Hematopoietic multipotent progenitor cell treated with erythropoietin and hydrocortisone succinate and interleukin-3 and kit ligand, for 4 days (in vitro differentiated cells): ENCODE measurements at regions not wholly inside any gene's neighbourhood (a gene's known extent, or its start where the extent isn't known, plus 50 kb on each side); places are given as distances from the start of the nearest gene placed in this dataset.
"Not testable (repeated sequence)": the region's sequence is repeated elsewhere in the genome, so short reads cannot be mapped to it uniquely, and the experiment has no call there.

ENCODE experiments used
- DNase-seq: peaks from one replicate; pipeline ENCODE4 v3.0.0-alpha.2; 2015

DNA sequence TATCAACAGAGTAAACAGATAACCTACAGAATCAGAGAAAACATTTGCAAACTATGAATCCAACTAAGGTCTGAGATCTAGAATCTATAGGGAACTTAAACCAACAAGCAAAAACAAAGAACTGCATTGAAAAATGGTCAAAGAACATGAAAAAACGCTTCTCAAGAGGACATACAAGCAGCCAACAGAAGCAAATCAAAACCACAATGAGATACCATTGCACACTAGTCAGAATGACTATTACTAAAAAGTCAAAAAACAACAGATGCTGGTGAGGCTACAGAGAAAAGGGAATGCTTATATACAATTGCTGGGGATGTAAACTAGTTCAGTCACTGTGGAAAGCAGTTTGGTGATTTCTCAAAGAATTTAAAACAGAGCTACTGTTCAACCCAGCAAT, 255.7 kb downstream of the TMEM47 start:
- no peak for DNase-seq

DNA sequence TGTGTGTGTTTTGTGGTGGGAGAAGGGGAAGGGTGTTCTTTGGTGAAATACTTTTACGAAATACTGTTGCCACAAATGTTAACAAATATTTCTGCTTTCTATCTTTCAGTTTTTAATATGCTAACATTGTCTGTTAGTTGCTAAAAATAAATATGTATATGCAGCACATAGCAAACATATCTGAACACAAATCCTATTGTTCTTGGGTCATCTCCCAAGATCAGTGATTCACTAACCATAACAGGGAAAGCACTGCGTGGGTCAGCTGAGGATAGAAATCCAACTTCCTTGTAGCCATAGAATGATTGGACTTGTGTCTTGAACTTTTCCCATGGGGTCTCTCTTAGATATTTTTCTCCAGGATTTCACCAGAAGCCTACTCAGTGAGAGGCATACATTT, 250.3 kb upstream of the FAM47A start:
- DNase-seq, result no peak

DNA sequence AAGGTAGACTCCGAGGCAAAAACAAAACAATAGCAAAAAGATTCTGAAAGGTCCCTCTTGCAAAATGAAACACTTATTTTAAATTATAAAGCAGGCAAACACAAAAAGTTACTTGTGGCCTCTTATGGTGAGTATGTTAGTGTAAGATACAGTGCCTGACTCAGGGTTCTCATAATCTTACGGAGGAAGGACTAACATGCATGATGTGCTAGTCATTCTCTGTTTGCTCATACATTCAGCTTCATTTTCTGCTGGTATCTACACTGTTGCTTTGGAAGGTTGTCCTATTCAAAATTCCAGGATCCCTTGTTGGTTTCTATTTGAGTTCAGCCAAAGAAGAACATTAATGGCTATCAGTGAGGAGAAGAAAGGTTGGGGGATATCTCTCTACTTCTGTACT, 249.1 kb upstream of the FAM47A start:
- DNase-seq, result no peak

- DNase-seq, result no peak
These were observed 247.8 kb upstream of the FAM47A start for GRCh38 chrX:34379891-34380290.

GRCh38 chrX:34377645-34378044, 245.5 kb upstream of the FAM47A start:
- no peak for DNase-seq

GRCh38 chrX:34371754-34372153, 239.6 kb upstream of the FAM47A start:
- DNase-seq, result no peak

DNA sequence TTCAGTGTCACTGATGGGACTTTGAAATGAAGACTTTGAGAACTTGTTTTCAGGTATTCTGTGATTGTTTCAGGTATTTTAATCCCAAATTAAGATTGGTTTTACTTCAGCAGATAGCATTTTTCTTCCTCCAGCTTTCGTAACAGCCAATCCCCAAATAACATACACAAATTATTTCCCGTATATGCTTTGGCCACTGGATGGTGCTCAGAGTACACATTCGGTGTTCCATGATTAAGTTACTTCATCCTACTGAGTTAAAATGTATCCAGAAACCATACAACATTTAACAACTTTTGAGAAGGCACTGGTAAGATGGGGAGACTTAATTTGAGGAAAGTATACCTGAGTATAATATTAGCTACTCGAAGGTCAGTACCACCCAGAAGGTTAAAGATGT, 233.4 kb upstream of the FAM47A start:
- DNase-seq, result peak; percentile 0

GRCh38 chrX:34350561-34351335, 218.6 kb upstream of the FAM47A start:
- no peak for DNase-seq

- no peak for DNase-seq
These were observed 210.9 kb upstream of the FAM47A start for GRCh38 chrX:34343001-34343400.

- no peak for DNase-seq
These were observed 209.7 kb upstream of the FAM47A start for GRCh38 chrX:34341814-34342213.

GRCh38 chrX:34341258-34341657, 209.1 kb upstream of the FAM47A start:
- no peak for DNase-seq

DNA sequence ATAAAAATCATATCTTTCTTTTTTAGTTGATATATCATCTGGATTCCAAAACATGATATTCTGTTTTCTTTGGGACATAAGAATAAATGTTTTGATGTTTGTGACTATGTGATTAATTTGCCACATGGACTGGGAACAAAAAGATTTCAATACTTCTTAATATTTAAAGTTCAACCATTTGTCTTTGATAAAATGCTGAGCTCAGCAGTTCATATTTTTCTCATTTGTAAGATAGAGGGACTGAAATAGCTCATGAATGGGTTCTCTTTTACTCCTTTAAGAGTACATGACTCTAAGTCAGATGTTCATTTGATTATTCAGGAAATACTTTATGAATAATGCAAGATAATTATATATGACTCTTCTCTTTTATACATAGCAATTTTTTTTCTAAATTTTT, 205.9 kb upstream of the FAM47A start:
- DNase-seq, result no peak

DNA sequence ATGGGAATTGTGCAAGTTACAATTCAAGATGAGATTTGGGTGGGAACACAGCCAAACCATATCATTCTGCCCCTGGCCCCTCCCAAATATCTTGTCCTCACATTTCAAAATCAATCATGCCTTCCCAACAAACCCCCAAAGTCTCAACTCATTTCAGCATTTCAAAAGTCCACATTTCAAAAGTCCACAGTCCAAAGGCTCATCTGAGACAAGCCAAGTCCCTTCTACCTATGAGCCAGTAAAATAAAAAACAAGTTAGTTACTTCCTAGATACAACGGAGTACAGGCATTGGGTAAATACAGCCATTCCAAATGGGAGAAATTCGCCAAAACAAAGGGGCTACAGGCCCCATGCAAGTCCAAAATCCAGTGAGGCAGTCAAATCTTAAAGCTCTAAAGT, 203.3 kb upstream of the FAM47A start:
- not testable (repeated sequence) for DNase-seq

- DNase-seq, result peak; percentile 0
These were observed 200.2 kb upstream of the FAM47A start for GRCh38 chrX:34332334-34332733.

DNA sequence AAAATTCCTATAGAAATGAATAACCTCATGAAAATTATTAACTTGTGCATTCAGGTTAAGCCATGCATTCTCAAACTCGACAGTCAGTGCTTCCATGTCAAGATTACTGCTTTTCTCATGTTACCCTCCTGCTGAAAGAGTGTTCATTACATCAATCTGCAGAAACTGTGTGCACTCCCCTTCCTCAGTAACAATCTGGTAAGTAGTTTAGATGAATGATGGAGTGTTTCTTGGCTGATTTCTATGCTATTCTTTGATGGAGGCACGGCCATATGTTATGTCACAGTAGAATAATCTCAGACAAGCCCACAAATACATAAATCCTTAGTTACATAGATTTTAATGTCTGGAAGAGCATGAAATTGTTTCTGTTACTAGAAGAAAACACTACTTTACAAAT, 193.3 kb upstream of the FAM47A start:
- DNase-seq, result no peak

DNA sequence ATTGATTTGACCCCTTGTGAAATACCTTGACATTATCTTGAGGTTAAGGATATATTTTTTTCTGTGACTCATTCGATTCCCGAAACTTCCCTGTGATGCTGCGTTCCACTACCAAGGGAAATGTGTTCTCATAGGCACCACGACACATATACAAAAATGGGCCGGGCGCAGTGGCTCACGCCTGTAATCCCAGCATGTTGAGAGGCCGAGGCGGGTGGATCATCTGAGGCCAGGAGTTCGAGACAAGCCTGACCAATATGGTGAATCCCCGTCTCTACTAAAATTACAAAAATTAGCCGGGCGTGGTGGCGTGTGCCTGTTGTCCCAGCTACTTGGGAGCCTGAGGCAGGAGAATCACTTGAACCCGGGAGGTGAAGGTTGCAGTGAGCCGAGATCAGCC, 188.3 kb upstream of the FAM47A start:
- not testable (repeated sequence) for DNase-seq

GRCh38 chrX:34300871-34301270, 168.8 kb upstream of the FAM47A start:
- DNase-seq, result peak; percentile 57

DNA sequence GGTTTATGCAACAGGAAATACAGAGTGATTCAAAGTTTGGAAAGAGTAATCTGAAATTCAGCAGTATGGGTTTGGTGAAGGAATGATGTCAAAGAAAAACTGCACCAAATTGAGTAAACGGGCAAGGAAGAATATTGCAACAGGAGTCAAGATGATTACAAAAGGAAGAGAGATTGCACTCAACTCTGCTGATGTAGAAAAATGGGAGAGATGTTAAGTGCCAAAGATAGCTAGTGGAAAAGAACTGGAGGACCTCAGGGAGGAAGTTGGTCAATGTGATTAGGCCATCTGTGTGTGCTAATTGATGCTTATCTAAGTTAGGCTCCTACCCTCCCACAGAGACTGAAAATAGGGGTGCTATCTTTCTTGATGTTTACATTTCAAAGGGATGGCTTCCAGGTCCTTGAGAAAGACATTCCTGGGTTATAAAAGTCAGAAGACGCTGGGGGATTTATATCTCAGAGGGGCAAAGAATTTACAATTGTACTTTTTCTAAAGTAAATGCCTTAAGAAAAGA, 167.4 kb upstream of the FAM47A start:
- peak; percentile 0 for DNase-seq

GRCh38 chrX:34294665-34295064, 162.6 kb upstream of the FAM47A start:
- no peak for DNase-seq

- DNase-seq, result no peak
These were observed 156.7 kb upstream of the FAM47A start for GRCh38 chrX:34288782-34289181.

DNA sequence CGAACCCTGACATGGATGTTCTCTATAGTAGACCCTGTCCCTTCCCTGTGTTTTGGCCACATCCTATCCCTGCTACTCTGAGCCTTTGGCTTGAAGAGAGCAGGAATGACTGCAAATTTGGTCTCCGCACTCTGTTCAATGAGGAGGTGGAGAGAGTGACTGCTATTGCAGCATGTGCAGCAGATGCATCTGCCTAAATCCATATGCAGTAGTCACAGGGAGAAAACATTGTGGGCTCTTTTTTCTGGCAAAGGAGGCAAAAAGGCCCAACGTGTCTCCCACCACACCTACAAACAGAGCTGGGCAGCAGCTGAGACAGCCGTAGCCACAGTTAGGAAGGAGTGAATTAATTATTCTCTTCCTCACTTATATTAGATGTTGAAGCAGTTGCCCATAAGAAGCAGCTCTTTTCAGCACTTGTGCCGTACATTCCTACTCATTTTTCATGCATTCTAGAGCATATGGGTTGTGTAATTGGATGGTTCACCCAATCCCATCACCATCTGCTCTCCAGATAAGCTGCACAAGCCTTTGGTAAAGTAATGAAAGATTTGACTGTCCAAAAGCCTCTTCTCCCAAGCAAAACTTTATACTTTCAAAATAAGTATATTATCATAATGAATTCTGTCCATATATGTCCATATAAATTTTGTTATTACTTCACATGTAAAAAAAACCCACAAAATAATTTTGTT, 147.9 kb upstream of the FAM47A start:
- DNase-seq, result no peak

DNA sequence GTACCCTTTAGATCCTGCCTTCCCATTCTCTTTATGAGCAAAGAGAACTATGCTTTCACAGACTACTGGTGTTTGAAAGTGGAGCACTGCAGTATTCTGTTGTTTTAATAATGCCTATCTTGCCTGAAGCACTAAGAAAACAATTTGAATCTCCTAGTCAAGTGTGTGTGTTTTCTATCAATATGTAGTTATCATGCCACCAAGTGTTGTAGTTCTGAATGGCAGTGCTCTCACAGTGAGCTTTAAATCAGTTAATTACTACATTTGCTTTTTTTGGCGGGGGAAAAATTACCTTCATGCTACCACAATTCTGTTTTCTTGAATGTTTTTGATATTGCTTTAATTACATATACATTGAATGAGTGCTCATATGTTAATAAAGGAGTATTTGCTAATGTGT, 143.6 kb upstream of the FAM47A start:
- DNase-seq, result no peak

GRCh38 chrX:34270434-34270833, 138.3 kb upstream of the FAM47A start:
- DNase-seq, result no peak

DNA sequence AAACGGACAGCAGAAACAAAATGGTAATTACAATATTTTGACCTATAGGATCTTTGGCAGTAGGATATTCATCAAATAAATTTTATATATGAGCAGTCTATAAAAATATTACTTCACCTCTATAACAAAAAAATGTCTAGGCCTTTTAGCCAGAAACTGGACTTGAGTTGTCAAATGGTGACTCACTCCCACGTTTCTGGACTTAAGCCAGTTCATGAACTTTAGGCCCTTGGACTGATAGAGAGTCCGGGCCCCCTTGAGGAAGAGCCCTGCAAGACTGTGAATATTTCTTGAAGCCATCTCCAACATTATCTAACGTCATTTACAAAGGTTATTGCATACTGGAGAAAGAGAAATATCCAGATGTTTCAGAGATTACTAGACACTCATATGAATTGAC, 106.8 kb upstream of the FAM47A start:
- DNase-seq, result no peak
